K562 (cell line): ENCODE measurements at regions not wholly inside any gene's neighbourhood (a gene's known extent, or its start where the extent isn't known, plus 50 kb on each side); places are given as distances from the start of the nearest gene placed in this dataset.

ENCODE experiments used
- ATAC-seq: fragments of 200-7000 bp; cut with Tn5 transposase; 3 replicates; pipeline ENCODE4 v1.9.1; 2020; ENCODE audit warnings: moderate library complexity
- BruUV-seq: library from RNA; stranded (reverse); fragments of 400-500 nt; replicated peaks from 2 replicates; lab custom pipeline; 2021; lab: Mats Ljungman, UMichigan
- CTCF ChIA-PET: fragments of 300-600 bp; formaldehyde crosslinking; extraction: SDS; loops from one replicate; lab custom pipeline; 2021; ENCODE audit warnings: low intra/inter-chr PET ratio; lab: Yijun Ruan, JAX
- POLR2A ChIA-PET: fragments of 300-600, 350-650 bp; sonication (Branson Sonifier 250); formaldehyde crosslinking; extraction: SDS; loops from one replicate; lab custom pipeline; 2021; ENCODE audit warnings: antibody characterized with exemption, inconsistent platforms; lab: Yijun Ruan, JAX
- DNase-seq, 4 experiments: peaks; one replicate each; pipeline versions ENCODE4 v3.0.0 to v3.0.0-alpha.2; 2011 to 2018; ENCODE audit warnings: low spot score in 3 of 4, mixed read lengths in 3 of 4; ENCODE audit errors: extremely low read depth in 1 of 4
- FAIRE-seq: peaks from 2 replicates; lab custom pipeline; 2011; peaks lifted over from hg19 to GRCh38; lab: Jason Lieb, UNC
- H2AFZ ChIP-seq: 2 replicates; pipeline ENCODE4 v1.6.0; 2011; ENCODE audit warnings: low read depth, low read length, control low read depth, inconsistent platforms
- H3K27ac ChIP-seq: fragments of 200-600 bp; 3 replicates; pipeline ENCODE4 v1.8.0; 2011; ENCODE audit warnings: low read depth, mild to moderate bottlenecking, control low read depth, inconsistent platforms, low read length, moderate library complexity, mixed read lengths; ENCODE audit errors: extremely low read depth
- H3K27me3 ChIP-seq, 2 experiments: fragments of 300-600 bp in 1 of 2; 2 replicates in 1 of 2; 3 replicates in 1 of 2; pipeline versions ENCODE4 v1.6.0 to v1.8.0; 2011; ENCODE audit warnings: inconsistent platforms in 2 of 2, low read length in 2 of 2, mild to moderate bottlenecking in 1 of 2, mixed read lengths in 1 of 2, moderate library complexity in 1 of 2; ENCODE audit not compliant: control insufficient read depth in 2 of 2, insufficient read depth in 2 of 2
- H3K36me3 ChIP-seq: fragments of 300-600 bp; 3 replicates; pipeline ENCODE4 v1.8.0; 2011; ENCODE audit warnings: mild to moderate bottlenecking, low read length, inconsistent platforms; ENCODE audit not compliant: control insufficient read depth, insufficient read depth
- H3K4me1 ChIP-seq, 2 experiments: fragments of 200-600 bp in 1 of 2; replicated peaks in 1 of 2; 2 replicates in 1 of 2; 3 replicates in 1 of 2; pipeline versions ENCODE4 v1.5.1 to v1.8.0; 2011; ENCODE audit warnings: inconsistent platforms in 2 of 2, low read length in 2 of 2, mild to moderate bottlenecking in 1 of 2, mixed read lengths in 1 of 2, moderate library complexity in 1 of 2; ENCODE audit not compliant: control insufficient read depth in 2 of 2, insufficient read depth in 2 of 2
- H3K4me2 ChIP-seq: 2 replicates; pipeline ENCODE4 v1.6.1; 2011; ENCODE audit warnings: low read length, control low read depth, inconsistent platforms, mixed read lengths; ENCODE audit not compliant: insufficient read depth
- H3K4me3 ChIP-seq: fragments of 200-600 bp; sonication (generic), shearing (Covaris generic); 2 replicates; pipeline ENCODE4 v1.5.1; 2016; ENCODE audit warnings: control low read depth, inconsistent platforms
- H3K79me2 ChIP-seq: fragments of 200-600 bp; 3 replicates; pipeline ENCODE4 v1.8.0; 2011; ENCODE audit warnings: low read length, inconsistent platforms; ENCODE audit not compliant: control insufficient read depth, insufficient read depth
- H3K9ac ChIP-seq, 2 experiments: 2 replicates each; pipeline versions ENCODE4 v1.6.0 to v1.6.1; 2011; ENCODE audit warnings: low read depth in 2 of 2, low read length in 2 of 2, control low read depth in 1 of 2, inconsistent platforms in 1 of 2, mild to moderate bottlenecking in 1 of 2, mixed read lengths in 1 of 2; ENCODE audit not compliant: insufficient read depth in 1 of 2
- H3K9me1 ChIP-seq: one replicate; pipeline ENCODE4 v1.6.0; 2011; ENCODE audit warnings: inconsistent platforms, mild to moderate bottlenecking, low read length, moderate library complexity; ENCODE audit not compliant: control insufficient read depth, insufficient read depth
- H3K9me3 ChIP-seq: replicated peaks from 2 replicates; pipeline ENCODE4 v1.5.1; 2011; ENCODE audit warnings: low read depth, low read length, inconsistent platforms; ENCODE audit not compliant: control insufficient read depth, insufficient read depth
- H4K20me1 ChIP-seq: replicated peaks from 2 replicates; pipeline ENCODE4 v1.6.1; 2011; ENCODE audit warnings: low read length, inconsistent platforms, mixed read lengths; ENCODE audit not compliant: control insufficient read depth, insufficient read depth
- CEBPB ChIP-seq: fragments of 450-650 bp; IDR thresholded peaks from 2 replicates; pipeline ENCODE4 v1.6.1; 2016; ENCODE audit warnings: missing genetic modification characterization, missing compliant biosample characterization
- CEBPG ChIP-seq, 3 experiments: fragments of 200-800 bp in 1 of 3; sonication (Bioruptor generic) in 1 of 3; sonication (generic) in 1 of 3; formaldehyde crosslinking in 1 of 3; IDR thresholded peaks in 2 of 3; conservative IDR thresholded peaks in 1 of 3; 2 replicates each; pipeline versions ENCODE4 v1.6.1 to v1.8.0; 2016 to 2022; ENCODE audit warnings: missing compliant biosample characterization in 2 of 3, missing genetic modification characterization in 2 of 3, mild to moderate bottlenecking in 1 of 3, missing genetic modification reagents in 1 of 3
- ELF2 ChIP-seq: fragments of 250-450 bp; sonication (Bioruptor Pico); IDR thresholded peaks from 2 replicates; pipeline ENCODE4 v1.5.0; 2021; ENCODE audit warnings: mild to moderate bottlenecking
- PML ChIP-seq: IDR thresholded peaks from 2 replicates; pipeline ENCODE4 v1.6.1; 2012; ENCODE audit warnings: low read length, inconsistent platforms
- POLR3G ChIP-seq: IDR thresholded peaks from 2 replicates; pipeline ENCODE4 v1.6.1; 2011; ENCODE audit not compliant: insufficient read length, insufficient replicate concordance; ENCODE audit errors: extremely low read depth
- SP2 ChIP-seq: IDR thresholded peaks from 2 replicates; pipeline ENCODE4 v1.6.1; 2011; ENCODE audit warnings: mild to moderate bottlenecking, low read depth, low read length, moderate library complexity; ENCODE audit not compliant: poor library complexity, severe bottlenecking; ENCODE audit errors: extremely low read depth
- ZNF764 ChIP-seq: fragments of 250-450 bp; sonication (Bioruptor Pico); IDR thresholded peaks from 2 replicates; pipeline ENCODE4 v1.4.0; 2020; ENCODE audit warnings: low read depth, mild to moderate bottlenecking, moderate library complexity
- WGBS: fragments of 100-300 bp; shearing (Covaris generic); methylation state at CpG from one replicate; pipeline ENCODE4 v1.1.6; 2016; ENCODE audit warnings: low coverage, mixed read lengths; ENCODE audit not compliant: insufficient coverage; ENCODE audit errors: missing lambda C conversion rate; 5-methylcytosine and 5-hydroxymethylcytosine counted together
- in situ Hi-C: fragments of 300-500 bp; cut with MboI; formaldehyde crosslinking; loops from 4 replicates; pipeline ENCODE4 v1.15.0; 2018; ENCODE audit warnings: inconsistent platforms, mixed read lengths
- intact Hi-C: fragments of 100-400 bp; cut with micrococcal nuclease; formaldehyde crosslinking; loops from 2 replicates; pipeline ENCODE4 v1.14.2; 2022
- TF ChIP-seq, protein P1 (sequence below), 2 experiments: fragments of 450-650 bp in 1 of 2; sonication (generic) in 1 of 2; formaldehyde crosslinking in 1 of 2; IDR thresholded peaks in 1 of 2; conservative IDR thresholded peaks in 1 of 2; 2 replicates each; pipeline versions ENCODE4 v1.6.1 to v1.8.1; 2016 to 2023; ENCODE audit warnings: mild to moderate bottlenecking in 2 of 2, moderate library complexity in 2 of 2, inconsistent platforms in 1 of 2, missing genetic modification reagents in 1 of 2
- TF ChIP-seq, protein P2 (sequence below): fragments of 450-650 bp; IDR thresholded peaks from 2 replicates; pipeline ENCODE4 v1.6.1; 2016

DNA sequence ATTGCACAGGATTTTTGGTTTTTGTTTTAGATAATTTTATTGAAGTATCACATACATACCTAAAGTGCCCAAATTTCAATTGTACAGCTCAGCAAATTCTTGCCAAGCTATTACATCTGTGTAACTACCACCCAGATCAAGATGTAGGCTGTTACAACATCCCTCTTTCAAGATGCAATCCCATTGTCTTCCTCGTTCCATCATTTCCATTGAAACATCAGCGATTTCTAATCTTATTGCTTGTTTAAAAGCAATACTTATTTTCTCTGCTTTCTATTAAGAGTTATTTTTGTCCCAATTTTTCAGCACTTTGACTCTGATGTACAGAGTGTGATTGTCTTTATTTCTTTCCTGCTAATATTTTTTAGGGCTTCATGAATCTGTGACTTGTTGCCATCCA is 372.8 kb upstream of the SHH start (continued):
- TF ChIP-seq SP2 (no peak), ELF2 (CRISPR knock-in tag) (no peak), PML (no peak)
- TF ChIP-seq, all 486 proteins: peak for 0

DNA sequence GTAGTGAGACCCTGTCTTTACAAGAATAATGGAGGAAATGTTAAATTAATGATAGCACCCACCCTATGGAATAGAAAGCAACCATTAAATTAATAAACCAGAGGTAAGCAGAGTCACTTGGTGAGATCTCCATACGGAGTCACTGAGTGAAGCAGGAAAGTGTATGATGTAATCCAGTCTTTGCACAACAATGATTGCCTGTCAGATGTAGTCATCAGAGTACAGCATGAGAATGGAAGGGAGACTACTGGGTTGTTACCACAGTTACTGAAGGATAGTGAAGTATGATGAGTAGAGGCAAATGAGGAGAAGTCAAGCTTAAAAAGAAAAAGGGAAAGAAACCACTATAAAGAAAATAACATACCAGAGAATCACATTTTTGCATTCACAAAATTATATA is 371.9 kb upstream of the SHH start:
- ATAC-seq (no peak), FAIRE-seq (no peak), DNase-seq (no peak)
- 5% methylated on average over 1 of the region's 1 CpG for WGBS
- Histone ChIP-seq H3K27me3 (peaks cover 12 to 29% of the 10 kb centered on the region in 2 experiments; a peak in 4 of 5 replicates), H3K36me3 (no peaks in the 10 kb centered on the region), H3K9ac (no peak overlapping the region), H2AFZ (no peak overlapping the region), H3K79me2 (no peaks in the 10 kb centered on the region), H3K4me1 (no peaks in the 10 kb centered on the region), H3K27ac (no peak overlapping the region), H3K9me1 (no peaks in the 10 kb centered on the region), H3K9me3 (no peaks in the 10 kb centered on the region), H3K4me3 (no peak overlapping the region), H4K20me1 (no peaks in the 10 kb centered on the region), H3K4me2 (no peak overlapping the region)
- CTCF ChIA-PET = no interaction called here
- in situ Hi-C loops = no loop called here
- intact Hi-C loops = no loop called here
- no peak for TF ChIP-seq CEBPG (CRISPR knock-in tag; IDR thresholded peaks at IDR 0.05)
- TF ChIP-seq CEBPG (tag; conservative IDR thresholded peaks at IDR 0.05 in 1 of 2, IDR thresholded peaks at IDR 0.05 in 1 of 2) = peak; percentile 44 to 78; a peak in 3 of 4 replicates
- TF ChIP-seq, protein P1, sequence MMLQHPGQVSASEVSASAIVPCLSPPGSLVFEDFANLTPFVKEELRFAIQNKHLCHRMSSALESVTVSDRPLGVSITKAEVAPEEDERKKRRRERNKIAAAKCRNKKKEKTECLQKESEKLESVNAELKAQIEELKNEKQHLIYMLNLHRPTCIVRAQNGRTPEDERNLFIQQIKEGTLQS (IDR thresholded peaks at IDR 0.05) = peak; percentile 58
- TF ChIP-seq, protein P1 (CRISPR knock-in tag; conservative IDR thresholded peaks at IDR 0.05) = no peak
- peak; percentile 63 for TF ChIP-seq CEBPB
- TF ChIP-seq ZNF764 (CRISPR knock-in tag) = no peak
- TF ChIP-seq, protein P2, sequence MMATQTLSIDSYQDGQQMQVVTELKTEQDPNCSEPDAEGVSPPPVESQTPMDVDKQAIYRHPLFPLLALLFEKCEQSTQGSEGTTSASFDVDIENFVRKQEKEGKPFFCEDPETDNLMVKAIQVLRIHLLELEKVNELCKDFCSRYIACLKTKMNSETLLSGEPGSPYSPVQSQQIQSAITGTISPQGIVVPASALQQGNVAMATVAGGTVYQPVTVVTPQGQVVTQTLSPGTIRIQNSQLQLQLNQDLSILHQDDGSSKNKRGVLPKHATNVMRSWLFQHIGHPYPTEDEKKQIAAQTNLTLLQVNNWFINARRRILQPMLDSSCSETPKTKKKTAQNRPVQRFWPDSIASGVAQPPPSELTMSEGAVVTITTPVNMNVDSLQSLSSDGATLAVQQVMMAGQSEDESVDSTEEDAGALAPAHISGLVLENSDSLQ = peak; percentile 62; the same call in 1 of the 2 replicates
- TF ChIP-seq POLR3G = no peak
- POLR2A ChIA-PET = no interaction called here
- no TSS peak for BruUV-seq
